Muscle layer of duodenum (tissue), 2 donors: ENCODE measurements at regions not wholly inside any gene's neighbourhood (a gene's known extent, or its start where the extent isn't known, plus 50 kb on each side); places are given as distances from the start of the nearest gene placed in this dataset.
"Not testable (repeated sequence)": the region's sequence is repeated elsewhere in the genome, so short reads cannot be mapped to it uniquely, and the experiment has no call there.

Experiments
- H3K27ac ChIP-seq: one replicate; pipeline ENCODE4 v1.7.0; 2013; ENCODE audit warnings: mild to moderate bottlenecking, low read length
- H3K27me3 ChIP-seq: one replicate; pipeline ENCODE4 v1.7.0; 2013; ENCODE audit warnings: low read depth, mild to moderate bottlenecking, control low read depth, low read length
- H3K36me3 ChIP-seq, 2 donors: one replicate each; pipeline ENCODE4 v1.7.0; 2013; ENCODE audit warnings: low read length in 2 of 2, control low read depth in 1 of 2, mild to moderate bottlenecking in 1 of 2; ENCODE audit not compliant: insufficient read depth in 2 of 2, control insufficient read depth in 1 of 2
- H3K4me1 ChIP-seq, 2 donors: one replicate each; pipeline ENCODE4 v1.7.0; 2013; ENCODE audit warnings: low read length in 2 of 2, mild to moderate bottlenecking in 2 of 2, control low read depth in 1 of 2, moderate library complexity in 1 of 2; ENCODE audit not compliant: insufficient read depth in 2 of 2, control insufficient read depth in 1 of 2
- H3K4me3 ChIP-seq, 2 donors: one replicate each; pipeline ENCODE4 v1.7.0; 2013; ENCODE audit warnings: low read length in 2 of 2, low read depth in 1 of 2, mild to moderate bottlenecking in 1 of 2
- H3K9me3 ChIP-seq, 2 donors: one replicate each; pipeline ENCODE4 v1.7.0; 2013; ENCODE audit warnings: low read length in 2 of 2, control low read depth in 1 of 2, mild to moderate bottlenecking in 1 of 2; ENCODE audit not compliant: control insufficient read depth in 1 of 2
- donor health status: healthy.

- no peak overlapping the region for H3K4me3 ChIP-seq
- no peaks in the 10 kb centered on the region for H3K27me3 ChIP-seq
- no peak overlapping the region for H3K27ac ChIP-seq
- H3K9me3 ChIP-seq: no peaks in the 10 kb centered on the region
- H3K36me3 ChIP-seq: no peaks in the 10 kb centered on the region
- no peaks in the 10 kb centered on the region for H3K4me1 ChIP-seq
Observed at GRCh38 chr3:164752812-164753211, 325.5 kb downstream of the SI start.

GRCh38 chr3:164748626-164749025 is 329.7 kb downstream of the SI start:
- no peaks in the 10 kb centered on the region for H3K36me3 ChIP-seq
- H3K9me3 ChIP-seq: no peaks in the 10 kb centered on the region
- H3K4me1 ChIP-seq: no peaks in the 10 kb centered on the region
- no peak overlapping the region for H3K4me3 ChIP-seq
- no peak overlapping the region for H3K27ac ChIP-seq
- no peaks in the 10 kb centered on the region for H3K27me3 ChIP-seq

- no peaks in the 10 kb centered on the region for H3K9me3 ChIP-seq
- no peaks in the 10 kb centered on the region for H3K36me3 ChIP-seq
- no peak overlapping the region for H3K27ac ChIP-seq
- no peaks in the 10 kb centered on the region for H3K4me1 ChIP-seq
- no peak overlapping the region for H3K4me3 ChIP-seq
- H3K27me3 ChIP-seq: no peaks in the 10 kb centered on the region
Observed at GRCh38 chr3:164741869-164742268, 336.4 kb downstream of the SI start.

GRCh38 chr3:164737174-164737573 is 341.1 kb downstream of the SI start:
- no peak overlapping the region for H3K4me3 ChIP-seq
- no peaks in the 10 kb centered on the region for H3K36me3 ChIP-seq
- no peaks in the 10 kb centered on the region for H3K9me3 ChIP-seq
- no peak overlapping the region for H3K27ac ChIP-seq
- H3K4me1 ChIP-seq: no peaks in the 10 kb centered on the region
- H3K27me3 ChIP-seq: no peaks in the 10 kb centered on the region

GRCh38 chr3:164732166-164732565 is 346.1 kb downstream of the SI start:
- Histone ChIP-seq H3K27ac (no peak overlapping the region), H3K27me3 (no peaks in the 10 kb centered on the region), H3K9me3 (no peaks in the 10 kb centered on the region), H3K36me3 (no peaks in the 10 kb centered on the region), H3K4me3 (no peak overlapping the region), H3K4me1 (no peaks in the 10 kb centered on the region)

- H3K4me3 ChIP-seq: no peak overlapping the region
- H3K9me3 ChIP-seq: no peaks in the 10 kb centered on the region
- H3K4me1 ChIP-seq: no peaks in the 10 kb centered on the region
- H3K27ac ChIP-seq: no peak overlapping the region
- H3K36me3 ChIP-seq: no peaks in the 10 kb centered on the region
- no peaks in the 10 kb centered on the region for H3K27me3 ChIP-seq
Observed at GRCh38 chr3:164730815-164731360, 347.4 kb downstream of the SI start.

GRCh38 chr3:164723396-164723795 is 354.9 kb downstream of the SI start:
- Histone ChIP-seq H3K27me3 (no peaks in the 10 kb centered on the region), H3K4me3 (no peak overlapping the region), H3K36me3 (no peaks in the 10 kb centered on the region), H3K9me3 (no peaks in the 10 kb centered on the region), H3K27ac (no peak overlapping the region), H3K4me1 (no peaks in the 10 kb centered on the region)

- H3K9me3 ChIP-seq, H3K36me3 ChIP-seq, H3K4me3 ChIP-seq, H3K4me1 ChIP-seq, H3K27ac ChIP-seq, H3K27me3 ChIP-seq: not testable (repeated sequence)
Observed at GRCh38 chr3:164702808-164703207, 375.5 kb downstream of the SI start.

GRCh38 chr3:164687902-164688301 is 390.4 kb downstream of the SI start:
- no peak overlapping the region for H3K4me3 ChIP-seq
- H3K27me3 ChIP-seq: no peaks in the 10 kb centered on the region
- no peaks in the 10 kb centered on the region for H3K9me3 ChIP-seq
- H3K36me3 ChIP-seq: no peaks in the 10 kb centered on the region
- no peak overlapping the region for H3K27ac ChIP-seq
- no peaks in the 10 kb centered on the region for H3K4me1 ChIP-seq

GRCh38 chr3:164687211-164687610 is 391.1 kb downstream of the SI start:
- H3K4me1 ChIP-seq: no peaks in the 10 kb centered on the region
- no peaks in the 10 kb centered on the region for H3K27me3 ChIP-seq
- H3K4me3 ChIP-seq: no peak overlapping the region
- no peaks in the 10 kb centered on the region for H3K36me3 ChIP-seq
- no peaks in the 10 kb centered on the region for H3K9me3 ChIP-seq
- no peak overlapping the region for H3K27ac ChIP-seq

- H3K9me3 ChIP-seq: no peaks in the 10 kb centered on the region
- no peak overlapping the region for H3K4me3 ChIP-seq
- no peaks in the 10 kb centered on the region for H3K27me3 ChIP-seq
- no peaks in the 10 kb centered on the region for H3K36me3 ChIP-seq
- H3K4me1 ChIP-seq: no peaks in the 10 kb centered on the region
- H3K27ac ChIP-seq: no peak overlapping the region
Observed at GRCh38 chr3:164683489-164683888, 394.8 kb downstream of the SI start.

- Histone ChIP-seq H3K36me3 (no peaks in the 10 kb centered on the region), H3K4me3 (no peak overlapping the region), H3K9me3 (no peaks in the 10 kb centered on the region), H3K27me3 (no peaks in the 10 kb centered on the region), H3K4me1 (no peaks in the 10 kb centered on the region), H3K27ac (no peak overlapping the region)
Observed at GRCh38 chr3:164679245-164679644, 399.1 kb downstream of the SI start.
